Tibial artery (tissue), 4 donors: ENCODE measurements at regions not wholly inside any gene's neighbourhood (a gene's known extent, or its start where the extent isn't known, plus 50 kb on each side); places are given as distances from the start of the nearest gene placed in this dataset.

Experiments
- DNase-seq, 2 donors: peaks; one replicate each; pipeline ENCODE4 v3.0.0-alpha.2; 2019
- H3K27ac ChIP-seq, 2 donors: fragments of 200-600 bp; sonication (generic) in 1 of 2; 1 replicate in 1 of 2; 2 replicates in 1 of 2; pipeline ENCODE4 v1.5.1; 2018 to 2019; ENCODE audit warnings: mild to moderate bottlenecking in 1 of 2
- H3K27me3 ChIP-seq, 2 donors: fragments of 200-600 bp; sonication (generic) in 1 of 2; one replicate each; pipeline versions ENCODE4 v1.5.1 to v1.6.0; 2016 to 2019
- H3K36me3 ChIP-seq, 3 donors: fragments of 200-600 bp; sonication (generic) in 2 of 3; one replicate each; pipeline ENCODE4 v1.5.1; 2016 to 2019; ENCODE audit warnings: mild to moderate bottlenecking in 2 of 3
- H3K4me1 ChIP-seq, 4 donors: fragments of 200-600 bp; sonication (generic) in 2 of 4; 1 replicate in 3 of 4; 2 replicates in 1 of 4; pipeline ENCODE4 v1.5.1; 2016 to 2019
- H3K4me3 ChIP-seq, 2 donors: fragments of 200-600 bp; sonication (generic) in 1 of 2; 1 replicate in 1 of 2; 2 replicates in 1 of 2; pipeline ENCODE4 v1.5.1; 2018 to 2019; ENCODE audit warnings: mild to moderate bottlenecking in 2 of 2
- H3K9me3 ChIP-seq, 3 donors: fragments of 200-600 bp; sonication (generic) in 1 of 3; one replicate each; pipeline ENCODE4 v1.5.1; 2016 to 2019
- CTCF ChIP-seq, 2 experiments: fragments of 200-600 bp in 1 of 2; fragments of 450-650 bp in 1 of 2; IDR thresholded peaks; one replicate each; pipeline ENCODE4 v1.5.1; 2017 to 2019; ENCODE audit warnings: antibody characterized with exemption in 2 of 2, mild to moderate bottlenecking in 1 of 2, moderate library complexity in 1 of 2
- intact Hi-C: fragments of 100-400 bp; cut with DNase I; formaldehyde crosslinking; loops from one replicate; pipeline ENCODE4 v1.15.0; 2023; ENCODE audit warnings: low total_unique reads

GRCh38 chr3:11089931-11090330 lies 64.4 kb upstream of the HRH1 start:
- Histone ChIP-seq H3K27me3 (no peaks in the 10 kb centered on the region), H3K4me3 (no peak overlapping the region), H3K9me3 (no peaks in the 10 kb centered on the region), H3K36me3 (no peaks in the 10 kb centered on the region), H3K4me1 (no peaks in the 10 kb centered on the region), H3K27ac (no peak overlapping the region)
- TF ChIP-seq CTCF (IDR thresholded peaks at IDR 0.05), result no peak
- no peak for DNase-seq
- intact Hi-C loops, result no loop called here

- H3K36me3 ChIP-seq, result no peaks in the 10 kb centered on the region
- peaks cover 0 to under 1% (median 0%) of the 10 kb centered on the region in 4 donors for H3K4me1 ChIP-seq
- H3K27me3 ChIP-seq, result no peaks in the 10 kb centered on the region
- intact Hi-C loops, result no loop called here
- H3K4me3 ChIP-seq, result no peak overlapping the region
- no peaks in the 10 kb centered on the region for H3K9me3 ChIP-seq
- no peak overlapping the region for H3K27ac ChIP-seq
- DNase-seq, result no peak
- TF ChIP-seq CTCF (IDR thresholded peaks at IDR 0.05), result no peak
These were observed 63.7 kb upstream of the HRH1 start for GRCh38 chr3:11090551-11090950.

- H3K27ac ChIP-seq, result no peak overlapping the region
- no peak for TF ChIP-seq CTCF (IDR thresholded peaks at IDR 0.05)
- peaks cover 0 to 7% (median 3%) of the 10 kb centered on the region in 4 donors for H3K4me1 ChIP-seq
- H3K4me3 ChIP-seq, result no peak overlapping the region
- intact Hi-C loops, result no loop called here
- H3K36me3 ChIP-seq, result no peaks in the 10 kb centered on the region
- H3K27me3 ChIP-seq, result no peaks in the 10 kb centered on the region
- no peaks in the 10 kb centered on the region for H3K9me3 ChIP-seq
- peak; percentile 42 to 74 for DNase-seq
These were observed 63.2 kb upstream of the HRH1 start for GRCh38 chr3:11091088-11091590.

GRCh38 chr3:11091791-11092190 lies 62.5 kb upstream of the HRH1 start:
- H3K36me3 ChIP-seq, result no peaks in the 10 kb centered on the region
- intact Hi-C loops, result no loop called here
- TF ChIP-seq CTCF (IDR thresholded peaks at IDR 0.05), result no peak

GRCh38 chr3:11093823-11094340 lies 60.4 kb upstream of the HRH1 start:
- H3K4me1 ChIP-seq, result peaks cover 0 to 18% (median 10%) of the 10 kb centered on the region in 4 donors
- H3K36me3 ChIP-seq, result no peaks in the 10 kb centered on the region
- intact Hi-C loops, result no loop called here
- H3K27me3 ChIP-seq, result no peaks in the 10 kb centered on the region
- TF ChIP-seq CTCF (IDR thresholded peaks at IDR 0.05), result no peak
- no peak for DNase-seq
- no peak overlapping the region for H3K4me3 ChIP-seq
- no peaks in the 10 kb centered on the region for H3K9me3 ChIP-seq
- no peak overlapping the region for H3K27ac ChIP-seq

More at GRCh38 chr3:11091791-11092190, 62.5 kb upstream of the HRH1 start:
- Histone ChIP-seq H3K27me3 (no peaks in the 10 kb centered on the region), H3K4me3 (no peak overlapping the region), H3K9me3 (no peaks in the 10 kb centered on the region), H3K4me1 (peaks cover 0 to 10% (median 7%) of the 10 kb centered on the region in 4 donors), H3K27ac (no peak overlapping the region)
- DNase-seq, result no peak

- H3K9me3 ChIP-seq, result no peaks in the 10 kb centered on the region
- peaks cover 0 to 18% (median 10%) of the 10 kb centered on the region in 4 donors for H3K4me1 ChIP-seq
- H3K36me3 ChIP-seq, result no peaks in the 10 kb centered on the region
- H3K4me3 ChIP-seq, result no peak overlapping the region
- intact Hi-C loops, result no loop called here
- DNase-seq, result no peak
- H3K27ac ChIP-seq, result peak overlapping the region; percentile 73 to 85
- TF ChIP-seq CTCF (IDR thresholded peaks at IDR 0.05), result no peak
- no peaks in the 10 kb centered on the region for H3K27me3 ChIP-seq
These were observed 58.4 kb upstream of the HRH1 start for GRCh38 chr3:11095932-11096265.
